Mammary epithelial cell (primary cell): ENCODE measurements at regions not wholly inside any gene's neighbourhood (a gene's known extent, or its start where the extent isn't known, plus 50 kb on each side); places are given as distances from the start of the nearest gene placed in this dataset.

Experiments used
- EZH2 ChIP-seq: IDR thresholded peaks from 2 replicates; pipeline ENCODE4 v1.6.1; 2012; ENCODE audit warnings: low read length, inconsistent platforms, borderline replicate concordance
- TF ChIP-seq, protein P1 (sequence below), 2 donors: IDR thresholded peaks in 1 of 2; conservative IDR thresholded peaks in 1 of 2; 2 replicates each; pipeline ENCODE4 v1.5.1; 2011 to 2012; ENCODE audit warnings: inconsistent platforms in 2 of 2, low read length in 2 of 2, mild to moderate bottlenecking in 2 of 2, control low read depth in 1 of 2, low read depth in 1 of 2; ENCODE audit not compliant: insufficient read depth in 1 of 2; ENCODE audit errors: extremely low read depth in 1 of 2

DNA sequence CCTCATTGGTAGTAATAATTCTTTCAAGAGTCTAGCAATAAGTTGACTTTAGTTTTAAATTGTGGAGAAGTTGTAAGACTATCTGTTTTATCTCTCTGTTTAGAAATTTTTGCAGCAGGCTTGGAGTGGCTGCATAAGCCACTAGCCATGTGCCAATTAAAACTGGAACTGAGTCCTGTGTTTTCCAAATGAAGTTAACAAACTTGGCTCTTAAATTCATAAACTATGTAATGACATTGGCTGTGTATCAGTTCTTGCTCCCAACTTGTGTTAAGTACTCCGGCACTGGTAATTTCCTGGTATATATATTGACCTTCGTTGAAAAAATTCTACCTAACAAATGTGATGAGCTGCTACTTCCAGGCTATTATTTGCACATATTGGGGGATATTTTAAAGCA, 420.4 kb downstream of the GBA3 start:
- TF ChIP-seq, protein P1, sequence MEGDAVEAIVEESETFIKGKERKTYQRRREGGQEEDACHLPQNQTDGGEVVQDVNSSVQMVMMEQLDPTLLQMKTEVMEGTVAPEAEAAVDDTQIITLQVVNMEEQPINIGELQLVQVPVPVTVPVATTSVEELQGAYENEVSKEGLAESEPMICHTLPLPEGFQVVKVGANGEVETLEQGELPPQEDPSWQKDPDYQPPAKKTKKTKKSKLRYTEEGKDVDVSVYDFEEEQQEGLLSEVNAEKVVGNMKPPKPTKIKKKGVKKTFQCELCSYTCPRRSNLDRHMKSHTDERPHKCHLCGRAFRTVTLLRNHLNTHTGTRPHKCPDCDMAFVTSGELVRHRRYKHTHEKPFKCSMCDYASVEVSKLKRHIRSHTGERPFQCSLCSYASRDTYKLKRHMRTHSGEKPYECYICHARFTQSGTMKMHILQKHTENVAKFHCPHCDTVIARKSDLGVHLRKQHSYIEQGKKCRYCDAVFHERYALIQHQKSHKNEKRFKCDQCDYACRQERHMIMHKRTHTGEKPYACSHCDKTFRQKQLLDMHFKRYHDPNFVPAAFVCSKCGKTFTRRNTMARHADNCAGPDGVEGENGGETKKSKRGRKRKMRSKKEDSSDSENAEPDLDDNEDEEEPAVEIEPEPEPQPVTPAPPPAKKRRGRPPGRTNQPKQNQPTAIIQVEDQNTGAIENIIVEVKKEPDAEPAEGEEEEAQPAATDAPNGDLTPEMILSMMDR (conservative IDR thresholded peaks at IDR 0.05 in 1 of 2, IDR thresholded peaks at IDR 0.05 in 1 of 2; ENCODE audit: extremely low read depth in 1 of 2, insufficient read depth in 1 of 2, low read depth in 1 of 2, low read length in 2 of 2): no peak
- no peak for TF ChIP-seq EZH2
